ENCODE measurements at regions not wholly inside any gene's neighbourhood (a gene's known extent, or its start where the extent isn't known, plus 50 kb on each side); places are given as distances from the start of the nearest gene placed in this dataset.

GRCh38 chr16:13586051-13586450 lies 333.9 kb upstream of the ERCC4 start:
- TF ChIP-seq, protein P1, sequence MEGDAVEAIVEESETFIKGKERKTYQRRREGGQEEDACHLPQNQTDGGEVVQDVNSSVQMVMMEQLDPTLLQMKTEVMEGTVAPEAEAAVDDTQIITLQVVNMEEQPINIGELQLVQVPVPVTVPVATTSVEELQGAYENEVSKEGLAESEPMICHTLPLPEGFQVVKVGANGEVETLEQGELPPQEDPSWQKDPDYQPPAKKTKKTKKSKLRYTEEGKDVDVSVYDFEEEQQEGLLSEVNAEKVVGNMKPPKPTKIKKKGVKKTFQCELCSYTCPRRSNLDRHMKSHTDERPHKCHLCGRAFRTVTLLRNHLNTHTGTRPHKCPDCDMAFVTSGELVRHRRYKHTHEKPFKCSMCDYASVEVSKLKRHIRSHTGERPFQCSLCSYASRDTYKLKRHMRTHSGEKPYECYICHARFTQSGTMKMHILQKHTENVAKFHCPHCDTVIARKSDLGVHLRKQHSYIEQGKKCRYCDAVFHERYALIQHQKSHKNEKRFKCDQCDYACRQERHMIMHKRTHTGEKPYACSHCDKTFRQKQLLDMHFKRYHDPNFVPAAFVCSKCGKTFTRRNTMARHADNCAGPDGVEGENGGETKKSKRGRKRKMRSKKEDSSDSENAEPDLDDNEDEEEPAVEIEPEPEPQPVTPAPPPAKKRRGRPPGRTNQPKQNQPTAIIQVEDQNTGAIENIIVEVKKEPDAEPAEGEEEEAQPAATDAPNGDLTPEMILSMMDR (IDR thresholded peaks at IDR 0.05), result no peak
- TF ChIP-seq POLR2A (IDR thresholded peaks at IDR 0.05), result no peak

Measured in right lobe of liver (tissue), 4 donors.